Cerebellar cortex (tissue), 1 donor: ENCODE measurements at regions not wholly inside any gene's neighbourhood (a gene's known extent, or its start where the extent isn't known, plus 50 kb on each side); places are given as distances from the start of the nearest gene placed in this dataset.

ENCODE experiments used
- DNase-seq: peaks from one replicate; pipeline ENCODE4 v3.0.0-alpha.2; 2015; ENCODE audit warnings: low spot score

GRCh38 chr2:136452528-136452927 is 312.8 kb upstream of the THSD7B start:
- no peak for DNase-seq

- no peak for DNase-seq
Observed at GRCh38 chr2:136448986-136449780, 316.2 kb upstream of the THSD7B start.

- peak; percentile 6 for DNase-seq
Observed at GRCh38 chr2:136448432-136448831, 316.9 kb upstream of the THSD7B start.

GRCh38 chr2:136444323-136444722 is 321.0 kb upstream of the THSD7B start:
- no peak for DNase-seq

- DNase-seq: no peak
Observed at GRCh38 chr2:136443661-136444060, 321.7 kb upstream of the THSD7B start.

- no peak for DNase-seq
Observed at GRCh38 chr2:136441979-136442714, 323.2 kb upstream of the THSD7B start.

GRCh38 chr2:136439064-136439676 is 321.2 kb upstream of the CXCR4 start:
- DNase-seq: no peak

GRCh38 chr2:136437461-136437860 is 319.5 kb upstream of the CXCR4 start:
- DNase-seq: no peak

GRCh38 chr2:136436936-136437335 is 319.0 kb upstream of the CXCR4 start:
- DNase-seq: no peak

GRCh38 chr2:136434251-136434715 is 316.3 kb upstream of the CXCR4 start:
- no peak for DNase-seq

- DNase-seq: no peak
Observed at GRCh38 chr2:136433261-136433660, 315.3 kb upstream of the CXCR4 start.

GRCh38 chr2:136424112-136424511 is 306.2 kb upstream of the CXCR4 start:
- DNase-seq: no peak

GRCh38 chr2:136423516-136423996 is 305.6 kb upstream of the CXCR4 start:
- DNase-seq: peak; percentile 60

- no peak for DNase-seq
Observed at GRCh38 chr2:136422512-136422911, 304.6 kb upstream of the CXCR4 start.

- no peak for DNase-seq
Observed at GRCh38 chr2:136420346-136420745, 302.4 kb upstream of the CXCR4 start.

- no peak for DNase-seq
Observed at GRCh38 chr2:136411946-136412345, 294.0 kb upstream of the CXCR4 start.

- no peak for DNase-seq
Observed at GRCh38 chr2:136410673-136411072, 292.7 kb upstream of the CXCR4 start.

GRCh38 chr2:136408795-136409194 is 290.8 kb upstream of the CXCR4 start:
- DNase-seq: no peak

- no peak for DNase-seq
Observed at GRCh38 chr2:136407952-136408318, 290.0 kb upstream of the CXCR4 start.

- no peak for DNase-seq
Observed at GRCh38 chr2:136407117-136407951, 289.4 kb upstream of the CXCR4 start.

GRCh38 chr2:136404925-136405324 is 287.0 kb upstream of the CXCR4 start:
- DNase-seq: no peak

- DNase-seq: peak; percentile 24
Observed at GRCh38 chr2:136404176-136404575, 286.2 kb upstream of the CXCR4 start.
